ENCODE measurements at regions not wholly inside any gene's neighbourhood (a gene's known extent, or its start where the extent isn't known, plus 50 kb on each side); places are given as distances from the start of the nearest gene placed in this dataset.

- no peak overlapping the region for H3K23ac ChIP-seq (ENCODE audit: insufficient read length)
- H3K4me1 ChIP-seq (replicated peaks in 1 of 4; ENCODE audit: control insufficient read depth in 3 of 4, insufficient read depth in 4 of 4, low read length in 3 of 4) = peaks cover 0 to 5% (median 3%) of the 10 kb centered on the region in 4 experiments; a peak in 5 of 7 replicates
- H3K27me3 ChIP-seq (replicated peaks in 1 of 4; ENCODE audit: control insufficient read depth in 3 of 4, extremely low read depth in 1 of 4, insufficient read depth in 3 of 4, low read length in 3 of 4) = no peaks in the 10 kb centered on the region; a peak in 1 of 7 replicates
- 0 out of 8 replicates have a peak, but pooled peaks cover 0 to 3% (median 0%) of the 10 kb centered on the region in 4 experiments for H3K36me3 ChIP-seq (ENCODE audit: control insufficient read depth in 2 of 4, insufficient read depth in 4 of 4, low read length in 3 of 4)
- H3K23me2 ChIP-seq (ENCODE audit: low read depth, low read length) = peaks cover under 1% of the 10 kb centered on the region; the same call in 1 of the 2 replicates
- H4K20me1 ChIP-seq (replicated peaks in 1 of 2; ENCODE audit: control insufficient read depth in 1 of 2, insufficient read depth in 2 of 2, low read length in 2 of 2) = no peaks in the 10 kb centered on the region
- ChIA-PET POLR2A (ENCODE audit: partially characterized antibody) (no interaction called here), CTCF (ENCODE audit: partially characterized antibody) (interaction anchor here (0.8 to 2.3 kb wide), 10 partner anchors 9 to 252 kb away, joined by 3 to 7 read pairs (median 3); no protein-coding TSS in a partner anchor)
- H3K4me2 ChIP-seq (ENCODE audit: insufficient read depth in 1 of 2, low read depth in 2 of 2, low read length in 2 of 2) = no peak overlapping the region
- no peak overlapping the region for H4K5ac ChIP-seq (ENCODE audit: insufficient read length, low read depth, low read length)
- no peak overlapping the region for H3K4ac ChIP-seq (replicated peaks; ENCODE audit: insufficient read length, low read depth, low read length)
- H2BK120ac ChIP-seq (replicated peaks; ENCODE audit: low read depth, low read length) = no peak overlapping the region
- H3K9ac ChIP-seq (replicated peaks in 1 of 4; ENCODE audit: extremely low read depth in 1 of 4, low read depth in 3 of 4, low read length in 3 of 4) = no peak overlapping the region
- peak overlapping the region; percentile 67; the same call in 1 of the 2 replicates for H2AK5ac ChIP-seq (ENCODE audit: low read depth, low read length)
- peaks cover 9 to 11% of the 10 kb centered on the region in 2 experiments for H3K9me3 ChIP-seq (ENCODE audit: insufficient read depth in 2 of 2, low read depth in 1 of 2, low read length in 1 of 2)
- no peak for FAIRE-seq
- H3K56ac ChIP-seq (replicated peaks; ENCODE audit: insufficient read length, low read depth, low read length) = no peak overlapping the region
- H3K18ac ChIP-seq (ENCODE audit: extremely low read depth, low read length) = no peak overlapping the region
- H4K91ac ChIP-seq (replicated peaks; ENCODE audit: insufficient read length, low read length) = no peak overlapping the region
- H3K79me2 ChIP-seq (ENCODE audit: control insufficient read depth in 1 of 2, insufficient read depth in 2 of 2, low read length in 2 of 2) = no peaks in the 10 kb centered on the region
- no peak overlapping the region for H2BK5ac ChIP-seq (ENCODE audit: low read depth, low read length)
- H4K8ac ChIP-seq (ENCODE audit: extremely low read depth, insufficient read depth, low read length) = no peak overlapping the region
- no peak overlapping the region for H3K14ac ChIP-seq (ENCODE audit: insufficient read length)
- no peak overlapping the region for H2AFZ ChIP-seq (ENCODE audit: low read length)
- H2BK20ac ChIP-seq (ENCODE audit: low read length) = no peak overlapping the region
- no peak overlapping the region for H2BK15ac ChIP-seq (ENCODE audit: low read length)
- H2BK12ac ChIP-seq (ENCODE audit: low read depth, low read length) = no peak overlapping the region
- H3K79me1 ChIP-seq (ENCODE audit: low read depth, low read length) = no peaks in the 10 kb centered on the region
- DNase-seq (ENCODE audit: low read depth in 1 of 2, low spot score in 2 of 2) = no peak
- 95% methylated on average over 7 of the region's 7 CpGs; no CpG with 5 or more reads in 1 of the 2 experiments for WGBS, 2 experiments (ENCODE audit: extremely low coverage in 1 of 2, insufficient coverage in 1 of 2, insufficient read length in 1 of 2, insufficient replicate concordance in 2 of 2, low coverage in 1 of 2, low lambda C conversion rate in 2 of 2, missing lambda C conversion rate in 1 of 2)
- H3K4me3 ChIP-seq (ENCODE audit: extremely low read depth in 1 of 4, insufficient read depth in 2 of 4, low read depth in 3 of 4, low read length in 4 of 4) = no peak overlapping the region
- no peak overlapping the region for H3K27ac ChIP-seq (ENCODE audit: low read depth, low read length)
- TF ChIP-seq CEBPB (IDR thresholded peaks at IDR 0.05; ENCODE audit: low read depth, low read length) (no peak), BCL11A (IDR thresholded peaks at IDR 0.05; ENCODE audit: low read depth in 2 of 2, low read length in 2 of 2) (no peak), SRF (IDR thresholded peaks at IDR 0.05; ENCODE audit: low read depth, low read length) (no peak), CHD2 (IDR thresholded peaks at IDR 0.05; ENCODE audit: low read length) (no peak), SUZ12 (IDR thresholded peaks at IDR 0.05; ENCODE audit: low read length) (no peak), RXRA (IDR thresholded peaks at IDR 0.05; ENCODE audit: insufficient read depth, low read depth, low read length) (no peak), JUND (IDR thresholded peaks at IDR 0.05; ENCODE audit: low read length) (no peak), EP300 (IDR thresholded peaks at IDR 0.05; ENCODE audit: borderline replicate concordance in 1 of 2, low read depth in 2 of 2, low read length in 2 of 2) (no peak), PHF8 (conservative IDR thresholded peaks at IDR 0.05; ENCODE audit: low read depth, low read length) (no peak), CREB1 (IDR thresholded peaks at IDR 0.05) (no peak), KDM1A (IDR thresholded peaks at IDR 0.05; ENCODE audit: borderline replicate concordance, low read length) (no peak), SP2 (IDR thresholded peaks at IDR 0.05; ENCODE audit: low read length) (no peak), GTF2F1 (IDR thresholded peaks at IDR 0.05; ENCODE audit: borderline replicate concordance, low read depth, low read length) (no peak), BACH1 (IDR thresholded peaks at IDR 0.05; ENCODE audit: low read length) (no peak), MAFK (IDR thresholded peaks at IDR 0.05; ENCODE audit: low read depth, low read length) (no peak), BRCA1 (IDR thresholded peaks at IDR 0.05; ENCODE audit: low read depth, low read length) (no peak)
Measured at GRCh38 chr9:88740844-88741243, 205.9 kb downstream of the NXNL2 start.

Measured in H1 (cell line).